Panc1 (cell line): ENCODE measurements at regions not wholly inside any gene's neighbourhood (a gene's known extent, or its start where the extent isn't known, plus 50 kb on each side); places are given as distances from the start of the nearest gene placed in this dataset.

Source experiments
- POLR2AphosphoS5 ChIP-seq: IDR thresholded peaks from 2 replicates; pipeline ENCODE4 v1.6.1; 2012; ENCODE audit warnings: mild to moderate bottlenecking, low read depth, low read length, moderate library complexity
- TF ChIP-seq, protein P1 (sequence below), 2 experiments: IDR thresholded peaks; 2 replicates each; pipeline ENCODE4 v1.6.1; 2011 to 2012; ENCODE audit warnings: low read depth in 2 of 2, control low read depth in 1 of 2, low read length in 1 of 2, mild to moderate bottlenecking in 1 of 2, moderate library complexity in 1 of 2; ENCODE audit not compliant: insufficient read depth in 1 of 2
- TF ChIP-seq, protein P2 (sequence below): fragments of 450-650 bp; IDR thresholded peaks from 2 replicates; pipeline ENCODE4 v1.5.1; 2017; ENCODE audit warnings: mild to moderate bottlenecking

DNA sequence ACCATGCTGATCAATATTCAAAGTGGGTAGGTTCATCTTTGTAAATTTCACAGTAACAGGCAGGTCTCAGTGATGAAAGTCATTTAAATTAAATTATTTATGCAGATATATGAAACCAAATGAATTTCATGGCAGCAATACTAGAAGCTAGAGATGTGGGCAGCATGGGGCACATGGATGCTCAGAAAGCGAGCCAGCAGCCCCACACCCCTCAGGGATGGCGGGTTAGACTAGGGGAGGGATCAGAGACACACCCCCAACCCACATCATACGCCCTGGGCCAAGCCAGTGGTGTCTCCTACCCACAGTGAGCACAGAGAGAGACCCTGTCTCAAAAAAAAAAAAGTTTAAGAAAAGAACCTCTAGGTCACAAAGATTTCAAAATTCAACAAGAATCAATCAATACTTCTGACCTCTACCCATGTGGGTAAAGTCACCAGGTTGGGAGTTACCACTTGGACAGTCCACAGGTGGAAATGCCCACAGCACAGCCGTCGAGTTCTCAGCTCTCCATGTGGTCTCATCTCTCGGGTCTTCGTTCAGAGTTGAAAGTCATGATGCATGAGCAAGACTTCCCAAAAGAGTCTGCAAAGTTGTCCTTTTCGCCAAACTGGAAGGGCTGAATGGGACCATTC, 79.3 kb upstream of the PPP2R2D start:
- TF ChIP-seq, protein P1, sequence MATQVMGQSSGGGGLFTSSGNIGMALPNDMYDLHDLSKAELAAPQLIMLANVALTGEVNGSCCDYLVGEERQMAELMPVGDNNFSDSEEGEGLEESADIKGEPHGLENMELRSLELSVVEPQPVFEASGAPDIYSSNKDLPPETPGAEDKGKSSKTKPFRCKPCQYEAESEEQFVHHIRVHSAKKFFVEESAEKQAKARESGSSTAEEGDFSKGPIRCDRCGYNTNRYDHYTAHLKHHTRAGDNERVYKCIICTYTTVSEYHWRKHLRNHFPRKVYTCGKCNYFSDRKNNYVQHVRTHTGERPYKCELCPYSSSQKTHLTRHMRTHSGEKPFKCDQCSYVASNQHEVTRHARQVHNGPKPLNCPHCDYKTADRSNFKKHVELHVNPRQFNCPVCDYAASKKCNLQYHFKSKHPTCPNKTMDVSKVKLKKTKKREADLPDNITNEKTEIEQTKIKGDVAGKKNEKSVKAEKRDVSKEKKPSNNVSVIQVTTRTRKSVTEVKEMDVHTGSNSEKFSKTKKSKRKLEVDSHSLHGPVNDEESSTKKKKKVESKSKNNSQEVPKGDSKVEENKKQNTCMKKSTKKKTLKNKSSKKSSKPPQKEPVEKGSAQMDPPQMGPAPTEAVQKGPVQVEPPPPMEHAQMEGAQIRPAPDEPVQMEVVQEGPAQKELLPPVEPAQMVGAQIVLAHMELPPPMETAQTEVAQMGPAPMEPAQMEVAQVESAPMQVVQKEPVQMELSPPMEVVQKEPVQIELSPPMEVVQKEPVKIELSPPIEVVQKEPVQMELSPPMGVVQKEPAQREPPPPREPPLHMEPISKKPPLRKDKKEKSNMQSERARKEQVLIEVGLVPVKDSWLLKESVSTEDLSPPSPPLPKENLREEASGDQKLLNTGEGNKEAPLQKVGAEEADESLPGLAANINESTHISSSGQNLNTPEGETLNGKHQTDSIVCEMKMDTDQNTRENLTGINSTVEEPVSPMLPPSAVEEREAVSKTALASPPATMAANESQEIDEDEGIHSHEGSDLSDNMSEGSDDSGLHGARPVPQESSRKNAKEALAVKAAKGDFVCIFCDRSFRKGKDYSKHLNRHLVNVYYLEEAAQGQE (IDR thresholded peaks at IDR 0.05; ENCODE audit: insufficient read depth in 1 of 2, low read depth in 2 of 2, low read length in 1 of 2) = no peak
- TF ChIP-seq, protein P2, sequence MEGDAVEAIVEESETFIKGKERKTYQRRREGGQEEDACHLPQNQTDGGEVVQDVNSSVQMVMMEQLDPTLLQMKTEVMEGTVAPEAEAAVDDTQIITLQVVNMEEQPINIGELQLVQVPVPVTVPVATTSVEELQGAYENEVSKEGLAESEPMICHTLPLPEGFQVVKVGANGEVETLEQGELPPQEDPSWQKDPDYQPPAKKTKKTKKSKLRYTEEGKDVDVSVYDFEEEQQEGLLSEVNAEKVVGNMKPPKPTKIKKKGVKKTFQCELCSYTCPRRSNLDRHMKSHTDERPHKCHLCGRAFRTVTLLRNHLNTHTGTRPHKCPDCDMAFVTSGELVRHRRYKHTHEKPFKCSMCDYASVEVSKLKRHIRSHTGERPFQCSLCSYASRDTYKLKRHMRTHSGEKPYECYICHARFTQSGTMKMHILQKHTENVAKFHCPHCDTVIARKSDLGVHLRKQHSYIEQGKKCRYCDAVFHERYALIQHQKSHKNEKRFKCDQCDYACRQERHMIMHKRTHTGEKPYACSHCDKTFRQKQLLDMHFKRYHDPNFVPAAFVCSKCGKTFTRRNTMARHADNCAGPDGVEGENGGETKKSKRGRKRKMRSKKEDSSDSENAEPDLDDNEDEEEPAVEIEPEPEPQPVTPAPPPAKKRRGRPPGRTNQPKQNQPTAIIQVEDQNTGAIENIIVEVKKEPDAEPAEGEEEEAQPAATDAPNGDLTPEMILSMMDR = no peak
- no peak for TF ChIP-seq POLR2AphosphoS5
